ENCODE measurements at regions not wholly inside any gene's neighbourhood (a gene's known extent, or its start where the extent isn't known, plus 50 kb on each side); places are given as distances from the start of the nearest gene placed in this dataset.

DNA sequence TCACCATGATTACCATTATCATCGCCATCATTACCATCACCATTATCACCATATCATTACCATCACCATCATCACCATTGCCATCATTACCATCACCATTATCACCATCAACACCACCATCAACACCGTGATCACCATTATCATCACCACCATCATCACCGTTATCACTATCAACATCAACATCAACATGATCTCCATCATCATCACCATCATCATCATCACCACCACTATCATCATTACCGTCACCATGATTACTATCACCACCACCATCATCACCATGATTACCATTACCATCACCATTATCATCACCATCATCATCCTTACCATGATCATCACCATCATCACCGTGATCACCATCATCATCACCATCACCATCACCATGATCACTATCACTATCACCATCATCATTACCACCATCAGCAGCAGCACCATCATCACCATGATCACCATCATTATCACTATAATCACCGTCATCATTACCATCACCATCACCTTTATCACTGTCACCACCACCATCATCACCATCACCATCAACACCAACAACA lies 753.7 kb downstream of the BRD1 start:
- Histone ChIP-seq H3K27ac (ENCODE audit: low read length) (no peak overlapping the region), H3K9me3 (ENCODE audit: control insufficient read depth, insufficient read depth, low read depth, low read length) (no peaks in the 10 kb centered on the region), H3K4me1 (ENCODE audit: control insufficient read depth, insufficient read depth, low read length) (no peaks in the 10 kb centered on the region), H3K36me3 (ENCODE audit: control insufficient read depth, insufficient read depth, low read length) (no peaks in the 10 kb centered on the region), H3K4me3 (ENCODE audit: low read depth in 2 of 2, low read length in 2 of 2) (no peak overlapping the region), H3K27me3 (ENCODE audit: control insufficient read depth, insufficient read depth, low read length) (no peaks in the 10 kb centered on the region; the same call in 1 of the 2 replicates)
- no peak for ATAC-seq
- no peak for DNase-seq (ENCODE audit: low read depth, low spot score)
- no TSS peak for BruUV-seq (replicated peaks)
- POLR2A ChIA-PET, result no interaction called here
- intact Hi-C loops (cut with micrococcal nuclease; ENCODE audit: unreplicated experiment), result no loop called here
- CTCF ChIA-PET, result no interaction called here
- TF ChIP-seq TCF7L2 (IDR thresholded peaks at IDR 0.05; ENCODE audit: low read depth, low read length), result no peak
- in situ Hi-C loops (cut with HindIII; ENCODE audit: low pct_unique_long_range_greater_than_20kb, low sequenced_read_pairs), result no loop called here

DNA sequence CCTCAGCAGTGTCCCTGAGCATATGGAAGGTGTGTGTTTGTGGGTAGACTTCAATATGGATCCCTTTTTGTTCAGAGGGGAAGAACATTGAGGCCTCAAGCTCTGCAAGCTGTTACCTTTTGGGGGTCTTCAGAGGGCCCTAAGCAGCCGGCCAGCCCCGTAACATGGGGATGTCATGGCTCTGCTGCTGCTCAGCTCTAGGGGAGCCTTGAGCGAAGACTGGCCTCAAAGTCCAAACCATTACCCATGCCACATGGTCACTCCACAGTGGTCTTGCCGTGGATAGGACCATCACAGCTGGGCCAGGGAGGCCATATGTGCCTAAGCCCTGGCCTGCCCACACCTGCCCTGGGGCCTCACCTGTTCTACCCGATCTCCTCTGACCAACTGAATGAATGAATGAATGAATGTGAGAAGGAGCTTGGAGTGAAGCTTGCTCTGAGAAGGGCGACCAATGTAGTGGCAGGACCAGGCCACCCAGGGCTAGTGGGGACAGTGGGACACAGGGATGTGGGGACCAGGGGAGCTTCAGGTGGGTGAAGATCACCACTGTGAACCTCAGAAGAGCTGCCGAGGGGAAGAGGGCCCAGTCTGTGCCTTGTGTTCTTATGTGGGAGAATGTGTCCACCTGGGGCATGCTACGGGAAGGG lies 754.6 kb downstream of the BRD1 start:
- ChIA-PET CTCF (no interaction called here), POLR2A (no interaction called here)
- TF ChIP-seq, protein P1, sequence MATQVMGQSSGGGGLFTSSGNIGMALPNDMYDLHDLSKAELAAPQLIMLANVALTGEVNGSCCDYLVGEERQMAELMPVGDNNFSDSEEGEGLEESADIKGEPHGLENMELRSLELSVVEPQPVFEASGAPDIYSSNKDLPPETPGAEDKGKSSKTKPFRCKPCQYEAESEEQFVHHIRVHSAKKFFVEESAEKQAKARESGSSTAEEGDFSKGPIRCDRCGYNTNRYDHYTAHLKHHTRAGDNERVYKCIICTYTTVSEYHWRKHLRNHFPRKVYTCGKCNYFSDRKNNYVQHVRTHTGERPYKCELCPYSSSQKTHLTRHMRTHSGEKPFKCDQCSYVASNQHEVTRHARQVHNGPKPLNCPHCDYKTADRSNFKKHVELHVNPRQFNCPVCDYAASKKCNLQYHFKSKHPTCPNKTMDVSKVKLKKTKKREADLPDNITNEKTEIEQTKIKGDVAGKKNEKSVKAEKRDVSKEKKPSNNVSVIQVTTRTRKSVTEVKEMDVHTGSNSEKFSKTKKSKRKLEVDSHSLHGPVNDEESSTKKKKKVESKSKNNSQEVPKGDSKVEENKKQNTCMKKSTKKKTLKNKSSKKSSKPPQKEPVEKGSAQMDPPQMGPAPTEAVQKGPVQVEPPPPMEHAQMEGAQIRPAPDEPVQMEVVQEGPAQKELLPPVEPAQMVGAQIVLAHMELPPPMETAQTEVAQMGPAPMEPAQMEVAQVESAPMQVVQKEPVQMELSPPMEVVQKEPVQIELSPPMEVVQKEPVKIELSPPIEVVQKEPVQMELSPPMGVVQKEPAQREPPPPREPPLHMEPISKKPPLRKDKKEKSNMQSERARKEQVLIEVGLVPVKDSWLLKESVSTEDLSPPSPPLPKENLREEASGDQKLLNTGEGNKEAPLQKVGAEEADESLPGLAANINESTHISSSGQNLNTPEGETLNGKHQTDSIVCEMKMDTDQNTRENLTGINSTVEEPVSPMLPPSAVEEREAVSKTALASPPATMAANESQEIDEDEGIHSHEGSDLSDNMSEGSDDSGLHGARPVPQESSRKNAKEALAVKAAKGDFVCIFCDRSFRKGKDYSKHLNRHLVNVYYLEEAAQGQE (IDR thresholded peaks at IDR 0.05; ENCODE audit: insufficient read depth in 1 of 2, low read depth in 2 of 2, low read length in 1 of 2), result no peak
- TF ChIP-seq, protein P2, sequence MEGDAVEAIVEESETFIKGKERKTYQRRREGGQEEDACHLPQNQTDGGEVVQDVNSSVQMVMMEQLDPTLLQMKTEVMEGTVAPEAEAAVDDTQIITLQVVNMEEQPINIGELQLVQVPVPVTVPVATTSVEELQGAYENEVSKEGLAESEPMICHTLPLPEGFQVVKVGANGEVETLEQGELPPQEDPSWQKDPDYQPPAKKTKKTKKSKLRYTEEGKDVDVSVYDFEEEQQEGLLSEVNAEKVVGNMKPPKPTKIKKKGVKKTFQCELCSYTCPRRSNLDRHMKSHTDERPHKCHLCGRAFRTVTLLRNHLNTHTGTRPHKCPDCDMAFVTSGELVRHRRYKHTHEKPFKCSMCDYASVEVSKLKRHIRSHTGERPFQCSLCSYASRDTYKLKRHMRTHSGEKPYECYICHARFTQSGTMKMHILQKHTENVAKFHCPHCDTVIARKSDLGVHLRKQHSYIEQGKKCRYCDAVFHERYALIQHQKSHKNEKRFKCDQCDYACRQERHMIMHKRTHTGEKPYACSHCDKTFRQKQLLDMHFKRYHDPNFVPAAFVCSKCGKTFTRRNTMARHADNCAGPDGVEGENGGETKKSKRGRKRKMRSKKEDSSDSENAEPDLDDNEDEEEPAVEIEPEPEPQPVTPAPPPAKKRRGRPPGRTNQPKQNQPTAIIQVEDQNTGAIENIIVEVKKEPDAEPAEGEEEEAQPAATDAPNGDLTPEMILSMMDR (IDR thresholded peaks at IDR 0.05), result no peak
- no peak for TF ChIP-seq POLR2AphosphoS5 (IDR thresholded peaks at IDR 0.05; ENCODE audit: low read depth, low read length)
- TF ChIP-seq TCF7L2 (IDR thresholded peaks at IDR 0.05; ENCODE audit: low read depth, low read length), result no peak
- no peak for TF ChIP-seq SIN3A (IDR thresholded peaks at IDR 0.05; ENCODE audit: borderline replicate concordance, insufficient read depth, low read depth, low read length)
- ATAC-seq (no peak), DNase-seq (ENCODE audit: low read depth, low spot score) (no peak)
- no peaks in the 10 kb centered on the region for H3K4me1 ChIP-seq (ENCODE audit: control insufficient read depth, insufficient read depth, low read length)
- no peaks in the 10 kb centered on the region; the same call in 1 of the 2 replicates for H3K27me3 ChIP-seq (ENCODE audit: control insufficient read depth, insufficient read depth, low read length)
- H3K9me3 ChIP-seq (ENCODE audit: control insufficient read depth, insufficient read depth, low read depth, low read length), result no peaks in the 10 kb centered on the region
- in situ Hi-C loops (cut with HindIII; ENCODE audit: low pct_unique_long_range_greater_than_20kb, low sequenced_read_pairs) (no loop called here), intact Hi-C loops (cut with micrococcal nuclease; ENCODE audit: unreplicated experiment) (no loop called here)
- H3K36me3 ChIP-seq (ENCODE audit: control insufficient read depth, insufficient read depth, low read length), result no peaks in the 10 kb centered on the region
- no peak overlapping the region for H3K4me3 ChIP-seq (ENCODE audit: low read depth in 2 of 2, low read length in 2 of 2)
- no peak overlapping the region for H3K27ac ChIP-seq (ENCODE audit: low read length)
- no TSS peak for BruUV-seq (replicated peaks)

DNA sequence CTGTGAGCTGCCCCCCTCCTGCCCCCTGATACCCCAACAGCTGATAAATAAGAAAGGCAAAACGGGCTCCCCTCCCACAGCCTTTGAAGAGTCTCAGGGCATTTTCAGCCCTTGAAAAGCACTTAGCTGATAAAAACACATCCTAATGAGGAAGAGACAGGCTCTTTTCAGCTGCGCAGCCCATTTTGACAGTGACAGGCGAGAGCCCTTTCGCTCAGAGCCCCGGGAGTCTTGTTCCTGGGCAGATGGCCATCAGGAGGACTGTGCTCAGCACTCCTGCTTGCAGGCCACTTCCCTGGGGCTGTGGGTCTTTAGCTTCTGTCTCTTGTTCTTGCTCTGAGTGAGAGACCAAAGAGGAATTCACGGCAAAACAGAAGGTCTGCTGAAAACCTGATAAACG lies 757.2 kb downstream of the BRD1 start:
- BruUV-seq (replicated peaks), result no TSS peak
- Histone ChIP-seq H3K27ac (ENCODE audit: low read length) (no peak overlapping the region), H3K4me3 (ENCODE audit: low read depth in 2 of 2, low read length in 2 of 2) (no peak overlapping the region), H3K9me3 (ENCODE audit: control insufficient read depth, insufficient read depth, low read depth, low read length) (no peaks in the 10 kb centered on the region), H3K36me3 (ENCODE audit: control insufficient read depth, insufficient read depth, low read length) (no peaks in the 10 kb centered on the region), H3K27me3 (ENCODE audit: control insufficient read depth, insufficient read depth, low read length) (no peaks in the 10 kb centered on the region; the same call in 1 of the 2 replicates), H3K4me1 (ENCODE audit: control insufficient read depth, insufficient read depth, low read length) (no peaks in the 10 kb centered on the region)
- intact Hi-C loops (cut with micrococcal nuclease; ENCODE audit: unreplicated experiment) (no loop called here), in situ Hi-C loops (cut with HindIII; ENCODE audit: low pct_unique_long_range_greater_than_20kb, low sequenced_read_pairs) (no loop called here)
- no peak for TF ChIP-seq POLR2AphosphoS5 (IDR thresholded peaks at IDR 0.05; ENCODE audit: low read depth, low read length)
- no peak for TF ChIP-seq TCF7L2 (IDR thresholded peaks at IDR 0.05; ENCODE audit: low read depth, low read length)
- TF ChIP-seq, protein P1 (IDR thresholded peaks at IDR 0.05; ENCODE audit: insufficient read depth in 1 of 2, low read depth in 2 of 2, low read length in 1 of 2), result no peak
- TF ChIP-seq SIN3A (IDR thresholded peaks at IDR 0.05; ENCODE audit: borderline replicate concordance, insufficient read depth, low read depth, low read length), result no peak
- TF ChIP-seq, protein P2 (IDR thresholded peaks at IDR 0.05), result no peak
- ChIA-PET POLR2A (no interaction called here), CTCF (no interaction called here)
- no peak for DNase-seq (ENCODE audit: low read depth, low spot score)
- ATAC-seq, result no peak

Measured in Panc1 (cell line).